ENCODE measurements at regions not wholly inside any gene's neighbourhood (a gene's known extent, or its start where the extent isn't known, plus 50 kb on each side); places are given as distances from the start of the nearest gene placed in this dataset.
A peak's percentile ranks its signal among the peaks of the same experiment; 100 is the strongest.
"Not testable (repeated sequence)": the region's sequence is repeated elsewhere in the genome, so short reads cannot be mapped to it uniquely, and the experiment has no call there.

- intact Hi-C loops (cut with DNase I) = loop anchor here (10.0 kb wide), 1 partner anchor 132 kb away; no protein-coding TSS in a partner anchor
- no peak for DNase-seq
Observed at GRCh38 chr6:106782536-106783285, 153.3 kb downstream of the QRSL1 start.

DNA sequence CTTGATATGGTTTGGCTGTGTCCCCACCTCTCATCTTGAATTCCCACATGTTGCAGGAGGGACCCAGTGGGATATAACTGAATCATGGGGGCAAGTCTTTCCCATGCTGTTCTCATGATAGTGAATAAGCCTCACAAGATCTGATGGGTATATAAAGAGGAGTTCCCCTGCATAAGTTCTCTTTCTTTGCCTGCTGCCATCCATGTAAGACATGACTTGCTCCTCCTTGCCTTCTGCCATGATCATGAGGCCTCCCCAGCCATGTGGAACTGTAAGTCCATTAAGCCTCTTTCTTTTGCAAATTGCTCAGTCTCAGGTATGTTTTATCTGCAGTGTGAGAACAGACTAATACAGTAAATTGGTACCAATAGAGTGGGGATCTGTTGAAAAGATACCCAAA, 150.2 kb downstream of the QRSL1 start:
- intact Hi-C loops (cut with DNase I); DNase-seq: not testable (repeated sequence)

GRCh38 chr6:106778943-106779342, 149.6 kb downstream of the QRSL1 start:
- intact Hi-C loops (cut with DNase I) = no loop called here
- DNase-seq = no peak

- intact Hi-C loops (cut with DNase I) = no loop called here
Observed at GRCh38 chr6:106773996-106774629, 144.7 kb downstream of the QRSL1 start.

GRCh38 chr6:106773522-106773921, 144.1 kb downstream of the QRSL1 start:
- intact Hi-C loops (cut with DNase I) = no loop called here
- DNase-seq = peak in 1 of 10 donors; percentile 31

More at GRCh38 chr6:106773996-106774629, 144.7 kb downstream of the QRSL1 start:
- no peak for DNase-seq

DNA sequence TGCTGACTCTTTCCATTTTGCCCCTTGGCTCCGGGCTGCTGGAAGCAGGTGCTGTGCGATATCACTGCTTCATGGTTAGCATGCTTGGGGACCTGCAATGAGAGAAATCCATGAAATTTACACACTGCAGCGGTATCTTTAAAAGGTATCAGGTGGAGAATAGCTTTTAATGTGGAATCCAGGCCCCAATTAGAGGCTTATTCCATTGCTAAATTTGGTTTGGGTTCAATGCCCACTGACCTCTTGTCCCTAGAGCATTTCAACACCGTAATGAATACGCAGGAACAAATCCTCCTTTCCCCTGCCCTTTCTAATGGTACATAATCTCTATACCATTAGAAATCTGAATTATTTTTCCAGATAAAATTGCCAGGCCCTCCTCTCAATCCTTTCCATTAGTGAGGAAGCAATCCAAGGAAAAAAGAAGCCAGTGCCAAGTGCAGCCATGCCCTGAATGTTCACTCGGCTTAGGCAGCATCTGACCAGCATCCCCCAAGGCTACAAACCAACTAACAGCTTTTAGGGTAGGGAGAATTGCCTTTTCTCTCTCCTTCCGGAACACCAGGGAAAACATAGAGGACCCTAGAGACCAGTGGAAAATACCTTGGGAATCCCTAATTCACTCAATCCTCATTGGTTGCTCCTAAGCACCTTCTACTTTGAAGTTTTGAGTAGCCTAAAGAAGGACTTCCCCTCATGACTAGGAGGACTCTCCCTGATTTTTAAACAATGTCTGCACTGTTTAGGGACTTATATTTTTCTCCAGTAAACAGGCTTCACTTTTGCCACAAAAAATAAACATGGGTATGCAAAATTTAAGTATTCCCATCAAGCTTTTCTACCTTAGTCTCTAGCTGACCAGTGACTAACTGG, 143.1 kb downstream of the QRSL1 start:
- intact Hi-C loops (cut with DNase I) = no loop called here
- DNase-seq = no peak

GRCh38 chr6:106771822-106772221, 142.4 kb downstream of the QRSL1 start:
- no peak for DNase-seq
- intact Hi-C loops (cut with DNase I) = no loop called here

DNA sequence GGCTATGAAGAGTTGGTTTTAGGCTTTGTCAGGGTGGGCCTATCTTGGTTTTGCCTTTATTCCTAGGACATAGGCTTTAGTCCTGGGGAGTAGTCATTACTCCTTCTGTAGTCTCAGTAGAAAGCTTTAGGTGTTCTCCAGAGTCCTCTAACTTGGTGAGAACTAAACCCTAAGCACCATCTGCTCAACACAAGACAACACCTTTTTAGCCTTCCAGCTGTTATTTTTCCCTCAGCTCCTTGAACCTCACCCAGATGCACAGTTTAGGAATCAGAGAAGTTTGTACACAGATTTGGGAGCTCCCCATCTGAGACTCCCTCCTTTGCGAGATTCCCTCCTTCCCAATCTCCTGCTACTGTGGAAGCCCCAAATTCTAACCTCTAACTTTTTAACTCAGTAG, 141.3 kb downstream of the QRSL1 start:
- no peak for DNase-seq
- intact Hi-C loops (cut with DNase I) = no loop called here

DNA sequence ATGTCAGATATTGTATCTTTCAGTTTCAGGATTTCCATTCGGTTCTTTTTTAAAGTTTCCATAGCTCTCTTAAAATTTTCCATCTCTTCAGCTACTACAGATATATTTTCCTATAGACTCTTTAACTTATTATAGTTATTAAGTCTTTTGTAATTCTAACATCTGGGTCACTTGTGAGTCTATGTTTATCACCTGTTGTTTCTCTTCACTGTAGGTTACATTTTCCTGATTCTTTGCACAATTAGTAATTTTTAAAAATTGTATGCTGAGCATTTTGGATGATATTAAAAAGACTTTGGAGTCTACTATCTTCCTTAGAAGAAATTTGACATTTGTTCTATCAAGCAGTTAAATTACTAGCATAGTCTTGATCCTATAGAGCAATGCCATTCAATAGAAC, 140.7 kb downstream of the QRSL1 start:
- intact Hi-C loops (cut with DNase I) = no loop called here

DNA sequence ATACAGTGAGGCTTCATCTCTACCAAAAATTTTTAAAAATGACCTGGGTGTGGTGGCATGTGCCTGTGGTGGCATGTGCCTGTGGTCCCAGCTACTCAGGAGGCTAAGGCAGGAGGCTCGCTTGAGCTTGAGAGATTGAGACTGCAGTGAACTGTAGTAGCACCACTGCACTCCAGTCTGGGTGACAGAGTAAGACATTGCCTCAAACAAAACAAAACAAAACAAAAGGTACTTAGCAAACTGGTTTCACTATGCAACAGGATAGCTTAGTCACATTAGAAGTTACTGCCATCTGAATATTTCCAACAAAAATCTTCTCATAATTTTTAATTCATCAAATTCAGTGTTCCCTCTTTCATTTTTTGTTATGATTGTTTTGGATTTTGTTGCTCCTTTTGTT, 137.9 kb downstream of the QRSL1 start:
- intact Hi-C loops (cut with DNase I) = no loop called here
- no peak for DNase-seq

More for the DNA sequence above, 140.7 kb downstream of the QRSL1 start:
- DNase-seq = no peak

DNA sequence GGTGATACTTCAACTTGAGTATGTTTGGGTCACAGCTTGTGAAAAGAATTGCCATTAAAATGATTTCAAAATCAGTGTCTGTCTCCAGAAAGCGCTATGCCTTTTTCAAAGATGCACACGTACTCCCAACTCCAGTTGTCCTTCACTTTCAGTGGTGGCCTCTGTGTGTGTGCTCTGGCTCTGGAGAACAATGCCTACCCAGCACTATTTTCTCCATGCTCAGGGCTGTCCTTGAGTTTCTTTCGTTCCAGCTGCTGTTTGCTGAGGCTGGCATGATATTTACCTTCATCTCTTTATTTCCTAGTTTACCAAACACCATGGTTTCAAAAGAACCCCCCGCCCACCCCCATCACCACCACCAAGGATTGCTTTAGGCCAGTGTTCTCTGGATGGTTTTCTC, 136.8 kb downstream of the QRSL1 start:
- DNase-seq = no peak
- intact Hi-C loops (cut with DNase I) = no loop called here

GRCh38 chr6:106765496-106765895, 136.1 kb downstream of the QRSL1 start:
- intact Hi-C loops (cut with DNase I) = no loop called here
- DNase-seq = no peak

DNA sequence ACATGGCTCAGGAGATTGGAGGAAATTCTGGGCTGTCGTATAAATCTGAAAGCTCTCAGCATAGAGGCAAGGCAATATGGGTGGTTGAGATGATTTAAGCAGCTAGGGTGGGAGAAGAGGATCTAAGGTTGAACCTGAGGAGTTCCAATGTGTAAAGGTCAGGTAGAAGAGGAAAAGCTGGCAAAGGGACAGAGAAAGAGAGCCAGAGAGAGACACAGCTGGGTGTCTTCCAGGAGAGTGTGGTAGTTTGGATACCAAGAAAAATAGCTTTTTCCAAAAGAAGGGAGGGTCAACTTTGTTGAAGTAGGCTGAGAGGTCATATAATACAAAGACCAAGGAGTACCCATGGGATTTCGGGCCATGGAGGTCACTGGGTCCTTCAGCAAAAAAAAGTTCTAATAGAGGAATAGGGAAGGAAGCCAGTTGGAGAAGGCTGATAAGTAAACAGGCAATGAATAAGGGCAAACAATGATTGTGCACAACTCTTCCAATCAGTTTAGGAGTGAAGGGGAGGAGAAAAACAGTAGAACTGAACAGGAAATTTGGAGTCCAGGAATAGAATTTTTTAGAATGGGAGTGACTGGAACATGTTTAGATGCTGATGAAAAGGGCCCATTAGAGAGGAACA, 135.1 kb downstream of the QRSL1 start:
- intact Hi-C loops (cut with DNase I) = no loop called here
- DNase-seq = no peak

DNA sequence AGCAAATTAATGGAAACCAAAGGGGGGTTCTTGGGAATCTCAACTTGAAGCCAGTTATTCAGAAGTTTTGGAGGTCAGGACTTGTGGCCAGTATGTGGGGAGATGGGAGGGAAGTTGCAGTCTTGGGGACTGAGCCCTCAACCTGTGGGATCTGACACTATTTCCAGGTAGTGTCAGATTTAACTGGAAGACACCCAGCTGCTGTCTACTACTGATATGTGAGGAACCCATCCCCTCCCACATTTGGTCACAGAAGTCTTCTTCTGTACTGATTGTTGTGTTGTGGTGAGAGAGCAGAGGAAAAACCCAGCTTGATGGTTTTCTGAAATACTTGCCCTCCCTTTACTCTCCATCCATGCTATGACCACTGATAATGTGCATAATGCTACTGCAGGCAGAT, 134.0 kb downstream of the QRSL1 start:
- intact Hi-C loops (cut with DNase I) = no loop called here
- no peak for DNase-seq

- DNase-seq = no peak
- intact Hi-C loops (cut with DNase I) = no loop called here
Observed at GRCh38 chr6:106761160-106761559, 131.8 kb downstream of the QRSL1 start.

DNA sequence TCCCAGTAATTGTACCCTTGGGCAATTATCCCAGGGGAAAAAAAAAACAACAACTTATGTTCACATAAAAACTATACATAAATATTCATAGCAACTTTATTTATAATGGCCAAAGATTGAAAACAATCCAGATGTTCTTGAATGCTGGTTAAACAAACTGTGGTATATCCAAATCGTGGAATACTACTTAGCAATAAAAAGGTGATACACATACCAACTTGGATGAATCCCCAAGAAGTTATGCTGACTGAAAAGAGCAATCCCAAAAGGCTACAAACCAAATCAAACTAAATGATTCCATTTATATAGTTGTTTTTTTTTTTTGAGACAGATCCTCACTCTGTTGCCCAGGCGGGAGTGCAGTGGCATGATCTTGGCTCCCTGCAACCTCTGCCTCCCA, 129.7 kb downstream of the QRSL1 start:
- intact Hi-C loops (cut with DNase I) = no loop called here
- no peak for DNase-seq

DNA sequence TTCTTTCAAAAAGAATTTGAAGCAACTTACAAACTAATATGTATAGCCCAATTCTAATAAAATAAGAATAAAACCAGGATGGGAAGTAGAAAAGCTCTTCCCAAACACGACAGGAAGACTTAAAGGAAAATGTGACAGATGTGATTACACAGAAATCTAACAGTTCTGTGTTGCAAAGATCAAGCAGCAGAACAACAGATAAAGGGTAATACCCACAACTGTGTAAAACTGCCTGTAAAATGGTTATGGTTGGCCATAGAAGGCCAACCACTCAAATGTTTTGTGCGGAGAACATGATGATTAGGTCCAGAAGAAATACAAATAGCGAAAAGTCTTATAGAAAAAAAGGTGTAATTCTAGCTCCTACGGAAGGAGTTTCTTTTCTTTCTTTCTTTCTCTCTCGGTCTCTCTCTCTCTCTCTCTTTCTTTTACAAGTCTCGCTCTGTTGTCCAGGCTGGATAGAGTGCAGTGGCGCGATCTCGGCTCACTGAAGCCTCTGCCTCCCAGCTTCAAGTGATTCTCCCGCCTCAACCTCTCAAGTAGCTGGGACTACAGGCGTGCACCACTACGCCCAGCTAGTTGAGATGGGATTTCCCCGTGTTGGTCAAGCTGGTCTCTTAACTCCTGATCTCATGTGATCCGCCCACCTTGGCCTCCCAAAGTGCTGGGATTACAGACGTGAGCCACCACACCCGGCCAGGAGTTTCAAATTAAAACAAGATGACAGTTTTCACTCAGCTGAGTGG, 128.5 kb downstream of the QRSL1 start:
- DNase-seq = peak in 1 of 10 donors; percentile 61
- intact Hi-C loops (cut with DNase I) = no loop called here

DNA sequence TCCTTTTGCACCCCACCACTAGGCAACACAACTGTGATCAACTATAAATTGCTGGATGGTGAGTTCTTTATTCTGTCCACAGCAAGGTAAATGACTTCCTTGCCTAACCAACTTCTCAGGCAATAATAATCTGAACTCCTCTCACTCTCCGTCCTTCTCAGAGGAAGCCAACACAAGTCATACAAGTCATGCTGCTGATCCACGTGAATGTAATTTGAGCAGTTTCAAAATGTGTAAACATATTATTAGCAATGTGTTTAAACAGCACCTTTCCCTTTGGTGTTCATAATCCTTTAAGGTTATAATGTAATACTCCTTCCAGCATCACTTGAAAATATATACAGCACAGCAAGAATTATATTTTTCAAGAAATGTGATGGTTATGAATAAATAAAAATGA, 127.9 kb downstream of the QRSL1 start:
- DNase-seq = no peak
- intact Hi-C loops (cut with DNase I) = no loop called here

GRCh38 chr6:106754215-106754614, 124.8 kb downstream of the QRSL1 start:
- no peak for DNase-seq

GRCh38 chr6:106752641-106753040, 123.3 kb downstream of the QRSL1 start:
- DNase-seq = no peak
- intact Hi-C loops (cut with DNase I) = no loop called here

More at GRCh38 chr6:106754215-106754614, 124.8 kb downstream of the QRSL1 start:
- intact Hi-C loops (cut with DNase I) = no loop called here

Measured in posterior cingulate gyrus (tissue), 11 donors.